Trophoblast cell (in vitro differentiated cells and primary cell): ENCODE measurements at regions not wholly inside any gene's neighbourhood (a gene's known extent, or its start where the extent isn't known, plus 50 kb on each side); places are given as distances from the start of the nearest gene placed in this dataset.

Source experiments
- DNase-seq, 2 donors: peaks; one replicate each; pipeline ENCODE4 v3.0.0-alpha.2; 2016
- H2AFZ ChIP-seq: 2 replicates; pipeline ENCODE4 v1.6.1; 2013; ENCODE audit warnings: low read length, moderate library complexity, mild to moderate bottlenecking; ENCODE audit not compliant: insufficient read depth, poor library complexity
- H2AK5ac ChIP-seq: 2 replicates; pipeline ENCODE4 v1.6.1; 2013; ENCODE audit warnings: mild to moderate bottlenecking, low read length
- H2BK120ac ChIP-seq: 2 replicates; pipeline ENCODE4 v1.6.1; 2013; ENCODE audit warnings: low read length, mild to moderate bottlenecking, moderate library complexity; ENCODE audit not compliant: insufficient read depth, poor library complexity
- H2BK12ac ChIP-seq: 2 replicates; pipeline ENCODE4 v1.6.1; 2013; ENCODE audit warnings: mild to moderate bottlenecking, low read length, moderate library complexity
- H2BK5ac ChIP-seq: 2 replicates; pipeline ENCODE4 v1.6.1; 2013; ENCODE audit warnings: low read length, low read depth, moderate library complexity, mild to moderate bottlenecking; ENCODE audit not compliant: poor library complexity
- H3K14ac ChIP-seq: 2 replicates; pipeline ENCODE4 v1.6.1; 2013; ENCODE audit warnings: mild to moderate bottlenecking, low read length
- H3K18ac ChIP-seq: 2 replicates; pipeline ENCODE4 v1.6.1; 2013; ENCODE audit warnings: mild to moderate bottlenecking, low read length
- H3K23ac ChIP-seq: 2 replicates; pipeline ENCODE4 v1.6.1; 2013; ENCODE audit warnings: low read length
- H3K27ac ChIP-seq: 2 replicates; pipeline ENCODE4 v1.5.1; 2013; ENCODE audit warnings: low read depth, mild to moderate bottlenecking, inconsistent platforms, low read length, moderate library complexity
- H3K27me3 ChIP-seq: 2 replicates; pipeline ENCODE4 v1.6.1; 2013; ENCODE audit warnings: inconsistent platforms, mild to moderate bottlenecking, low read length, moderate library complexity; ENCODE audit not compliant: insufficient read depth
- H3K36me3 ChIP-seq, 2 experiments: 1 replicate in 1 of 2; 2 replicates in 1 of 2; pipeline ENCODE4 v1.6.1; 2013; ENCODE audit warnings: low read length in 2 of 2, mild to moderate bottlenecking in 2 of 2, moderate library complexity in 1 of 2; ENCODE audit not compliant: insufficient read depth in 2 of 2, control insufficient read depth in 1 of 2
- H3K4ac ChIP-seq: 2 replicates; pipeline ENCODE4 v1.6.1; 2013; ENCODE audit warnings: low read depth, mild to moderate bottlenecking, low read length, moderate library complexity
- H3K4me1 ChIP-seq, 2 experiments: 1 replicate in 1 of 2; 2 replicates in 1 of 2; pipeline ENCODE4 v1.6.1; 2013; ENCODE audit warnings: low read length in 2 of 2, mild to moderate bottlenecking in 2 of 2, moderate library complexity in 1 of 2; ENCODE audit not compliant: insufficient read depth in 2 of 2, control insufficient read depth in 1 of 2
- H3K4me2 ChIP-seq: 2 replicates; pipeline ENCODE4 v1.6.1; 2013; ENCODE audit warnings: inconsistent platforms, mild to moderate bottlenecking, low read length, moderate library complexity
- H3K4me3 ChIP-seq: 2 replicates; pipeline ENCODE4 v1.5.1; 2013; ENCODE audit warnings: mild to moderate bottlenecking, low read depth, low read length, inconsistent platforms
- H3K79me1 ChIP-seq: one replicate; pipeline ENCODE4 v1.6.1; 2013; ENCODE audit warnings: low read length
- H3K79me2 ChIP-seq: 2 replicates; pipeline ENCODE4 v1.6.1; 2013; ENCODE audit warnings: low read length, mild to moderate bottlenecking; ENCODE audit not compliant: control insufficient read depth, insufficient read depth, poor library complexity
- H3K9ac ChIP-seq: 2 replicates; pipeline ENCODE4 v1.6.1; 2013; ENCODE audit warnings: mild to moderate bottlenecking, low read length
- H3K9me3 ChIP-seq: 2 replicates; pipeline ENCODE4 v1.6.1; 2013; ENCODE audit warnings: low read depth, mild to moderate bottlenecking, control low read depth, inconsistent platforms, low read length; ENCODE audit not compliant: insufficient read depth
- H4K12ac ChIP-seq: 2 replicates; pipeline ENCODE4 v1.6.1; 2013; ENCODE audit warnings: low read depth, mild to moderate bottlenecking, low read length, moderate library complexity
- H4K8ac ChIP-seq: 2 replicates; pipeline ENCODE4 v1.6.1; 2013; ENCODE audit warnings: low read depth, mild to moderate bottlenecking, low read length, moderate library complexity
- H4K91ac ChIP-seq: one replicate; pipeline ENCODE4 v1.6.1; 2013; ENCODE audit warnings: low read depth, mild to moderate bottlenecking, low read length, moderate library complexity
- WGBS: extraction: QIAGEN DNeasy Blood & Tissue Kit; methylation state at CpG from one replicate; pipeline ENCODE4 v1.1.7; 2013; ENCODE audit warnings: missing lambda C conversion rate; ENCODE audit not compliant: insufficient read length, insufficient coverage; ENCODE audit errors: extremely low coverage; 5-methylcytosine and 5-hydroxymethylcytosine counted together

DNA sequence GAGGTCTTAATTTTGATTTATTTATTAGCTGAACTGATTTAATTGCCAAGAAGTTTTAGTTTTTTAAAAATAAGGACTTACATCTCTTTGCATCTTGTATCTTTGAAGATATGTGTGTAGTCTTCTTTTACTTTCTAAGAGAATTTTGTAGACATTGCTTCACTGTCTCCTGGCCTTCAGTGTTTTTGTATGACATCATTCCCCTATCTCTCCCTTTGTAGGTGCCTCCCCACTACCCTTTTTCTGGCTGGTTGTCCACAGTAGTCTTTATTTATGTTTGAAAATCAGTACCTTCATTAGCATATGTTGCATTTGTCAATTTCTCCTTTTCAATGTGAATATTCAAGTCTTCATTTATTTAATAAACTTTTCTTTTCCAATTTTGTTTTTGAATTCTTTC lies 64.1 kb upstream of the RAB18 start:
- no peaks in the 10 kb centered on the region for H3K36me3 ChIP-seq
- no peak overlapping the region for H4K91ac ChIP-seq
- no peaks in the 10 kb centered on the region for H3K79me1 ChIP-seq
- H2AFZ ChIP-seq = no peak overlapping the region
- no peak overlapping the region for H4K8ac ChIP-seq
- H2BK120ac ChIP-seq = no peak overlapping the region
- no peak overlapping the region for H3K14ac ChIP-seq
- H3K23ac ChIP-seq = no peak overlapping the region
- no peak overlapping the region for H4K12ac ChIP-seq
- H3K4ac ChIP-seq = no peak overlapping the region
- no peaks in the 10 kb centered on the region for H3K27me3 ChIP-seq
- no peaks in the 10 kb centered on the region for H3K4me1 ChIP-seq
- H3K4me2 ChIP-seq = no peak overlapping the region
- H2BK12ac ChIP-seq = no peak overlapping the region
- DNase-seq = peak in 1 of 2 donors; percentile 44
- peaks cover 2% of the 10 kb centered on the region for H3K9me3 ChIP-seq
- no peak overlapping the region for H2AK5ac ChIP-seq
- H3K9ac ChIP-seq = no peak overlapping the region
- no peak overlapping the region for H2BK5ac ChIP-seq
- H3K18ac ChIP-seq = no peak overlapping the region
- no peak overlapping the region for H3K4me3 ChIP-seq
- H3K79me2 ChIP-seq = no peaks in the 10 kb centered on the region
- H3K27ac ChIP-seq = no peak overlapping the region

- no peak overlapping the region for H2BK120ac ChIP-seq
- H3K4me2 ChIP-seq = no peak overlapping the region
- H3K4me1 ChIP-seq = no peaks in the 10 kb centered on the region
- no peak overlapping the region for H2AK5ac ChIP-seq
- no peak overlapping the region for H3K4me3 ChIP-seq
- no peak overlapping the region for H3K27ac ChIP-seq
- H3K9me3 ChIP-seq = peaks cover 2% of the 10 kb centered on the region
- H3K14ac ChIP-seq = no peak overlapping the region
- no peak overlapping the region for H2BK5ac ChIP-seq
- no peak overlapping the region for H3K18ac ChIP-seq
- H3K9ac ChIP-seq = no peak overlapping the region
- no peak overlapping the region for H3K4ac ChIP-seq
- no peak for DNase-seq
- H2AFZ ChIP-seq = no peak overlapping the region
- no peaks in the 10 kb centered on the region for H3K27me3 ChIP-seq
- H4K12ac ChIP-seq = no peak overlapping the region
- H4K8ac ChIP-seq = no peak overlapping the region
- H3K79me2 ChIP-seq = no peaks in the 10 kb centered on the region
- H3K36me3 ChIP-seq = no peaks in the 10 kb centered on the region
- no peak overlapping the region for H2BK12ac ChIP-seq
- H4K91ac ChIP-seq = no peak overlapping the region
- H3K79me1 ChIP-seq = no peaks in the 10 kb centered on the region
- no peak overlapping the region for H3K23ac ChIP-seq
- WGBS = no CpG with 5 or more reads among the region's 1 CpG
These were observed 65.0 kb upstream of the RAB18 start for GRCh38 chr10:27439101-27439500.

GRCh38 chr10:27437775-27438174 lies 66.3 kb upstream of the RAB18 start:
- no peak overlapping the region for H2AK5ac ChIP-seq
- H4K8ac ChIP-seq = no peak overlapping the region
- H3K18ac ChIP-seq = no peak overlapping the region
- no peak overlapping the region for H2BK120ac ChIP-seq
- no peak overlapping the region for H4K12ac ChIP-seq
- H3K4me2 ChIP-seq = no peak overlapping the region
- no peak overlapping the region for H2AFZ ChIP-seq
- H3K36me3 ChIP-seq = no peaks in the 10 kb centered on the region
- no peak overlapping the region for H3K27ac ChIP-seq
- no peak overlapping the region for H3K9ac ChIP-seq
- no peak for DNase-seq
- no peaks in the 10 kb centered on the region for H3K4me1 ChIP-seq
- H2BK12ac ChIP-seq = no peak overlapping the region
- H3K79me2 ChIP-seq = no peaks in the 10 kb centered on the region
- H3K23ac ChIP-seq = no peak overlapping the region
- no peak overlapping the region for H4K91ac ChIP-seq
- no peak overlapping the region for H2BK5ac ChIP-seq
- no peak overlapping the region for H3K14ac ChIP-seq
- no peak overlapping the region for H3K4ac ChIP-seq
- no peaks in the 10 kb centered on the region for H3K27me3 ChIP-seq
- H3K9me3 ChIP-seq = peaks cover 2% of the 10 kb centered on the region
- no peak overlapping the region for H3K4me3 ChIP-seq
- no peaks in the 10 kb centered on the region for H3K79me1 ChIP-seq

GRCh38 chr10:27436710-27437109 lies 67.4 kb upstream of the RAB18 start:
- no peak overlapping the region for H4K8ac ChIP-seq
- H3K27ac ChIP-seq = no peak overlapping the region
- WGBS = no CpG with 5 or more reads among the region's 8 CpGs
- no peaks in the 10 kb centered on the region for H3K79me1 ChIP-seq
- no peak overlapping the region for H3K4me2 ChIP-seq
- peaks cover 2% of the 10 kb centered on the region for H3K9me3 ChIP-seq
- no peak overlapping the region for H4K91ac ChIP-seq
- H2BK12ac ChIP-seq = no peak overlapping the region
- H3K4me1 ChIP-seq = no peaks in the 10 kb centered on the region
- no peak overlapping the region for H3K4me3 ChIP-seq
- H2BK120ac ChIP-seq = no peak overlapping the region
- no peak overlapping the region for H3K18ac ChIP-seq
- H4K12ac ChIP-seq = no peak overlapping the region
- H3K14ac ChIP-seq = no peak overlapping the region
- no peak overlapping the region for H2AFZ ChIP-seq
- H2AK5ac ChIP-seq = no peak overlapping the region
- no peaks in the 10 kb centered on the region for H3K27me3 ChIP-seq
- no peak overlapping the region for H3K23ac ChIP-seq
- no peak overlapping the region for H3K9ac ChIP-seq
- no peak overlapping the region for H2BK5ac ChIP-seq
- H3K36me3 ChIP-seq = no peaks in the 10 kb centered on the region
- no peaks in the 10 kb centered on the region for H3K79me2 ChIP-seq
- no peak for DNase-seq
- no peak overlapping the region for H3K4ac ChIP-seq

DNA sequence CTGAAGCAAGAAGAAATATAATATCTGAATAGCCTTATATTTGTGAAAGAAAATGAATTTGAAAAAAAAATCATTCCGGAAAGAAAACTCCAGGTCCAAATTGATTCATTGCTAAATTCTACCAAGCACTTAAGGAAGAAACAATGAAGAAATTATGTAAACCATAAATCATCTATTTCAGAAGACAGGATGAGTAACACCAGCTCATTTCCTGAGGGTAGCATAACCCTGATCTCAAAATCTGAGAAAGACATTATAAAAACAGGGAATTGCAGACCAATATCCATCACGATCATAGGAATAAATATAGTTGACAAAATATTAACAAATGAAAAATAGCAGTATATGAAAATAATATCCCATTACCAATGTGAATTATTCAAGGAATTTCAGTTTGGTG lies 70.1 kb upstream of the RAB18 start:
- H4K91ac ChIP-seq = no peak overlapping the region
- H3K14ac ChIP-seq = no peak overlapping the region
- no peaks in the 10 kb centered on the region for H3K79me1 ChIP-seq
- H3K18ac ChIP-seq = no peak overlapping the region
- H3K4me3 ChIP-seq = no peak overlapping the region
- peaks cover 2% of the 10 kb centered on the region for H3K9me3 ChIP-seq
- H3K4ac ChIP-seq = no peak overlapping the region
- no peak overlapping the region for H2AK5ac ChIP-seq
- no peak overlapping the region for H4K12ac ChIP-seq
- no peaks in the 10 kb centered on the region for H3K36me3 ChIP-seq
- no peak overlapping the region for H3K4me2 ChIP-seq
- H3K27me3 ChIP-seq = no peaks in the 10 kb centered on the region
- WGBS = no CpG with 5 or more reads among the region's 2 CpGs
- H3K79me2 ChIP-seq = no peaks in the 10 kb centered on the region
- no peak overlapping the region for H2BK12ac ChIP-seq
- H3K9ac ChIP-seq = no peak overlapping the region
- H2BK120ac ChIP-seq = no peak overlapping the region
- no peak overlapping the region for H2AFZ ChIP-seq
- no peak overlapping the region for H3K23ac ChIP-seq
- H3K27ac ChIP-seq = no peak overlapping the region
- H2BK5ac ChIP-seq = no peak overlapping the region
- DNase-seq = no peak
- H4K8ac ChIP-seq = no peak overlapping the region
- H3K4me1 ChIP-seq = no peaks in the 10 kb centered on the region
